ENCODE measurements at regions not wholly inside any gene's neighbourhood (a gene's known extent, or its start where the extent isn't known, plus 50 kb on each side); places are given as distances from the start of the nearest gene placed in this dataset.

GRCh38 chr11:128361451-128362020 lies 225.8 kb downstream of the ETS1 start:
- no peak for DNase-seq

- no peak for DNase-seq
These were observed 227.8 kb downstream of the ETS1 start for GRCh38 chr11:128359515-128359914.

GRCh38 chr11:128357073-128357472 lies 230.3 kb downstream of the ETS1 start:
- no peak for DNase-seq

- no peak for DNase-seq
These were observed 231.8 kb downstream of the ETS1 start for GRCh38 chr11:128355558-128355957.

GRCh38 chr11:128354476-128354875 lies 232.9 kb downstream of the ETS1 start:
- no peak for DNase-seq

GRCh38 chr11:128351168-128351567 lies 236.2 kb downstream of the ETS1 start:
- DNase-seq, result no peak

GRCh38 chr11:128349650-128350299 lies 237.6 kb downstream of the ETS1 start:
- no peak for DNase-seq

- no peak for DNase-seq
These were observed 240.6 kb downstream of the ETS1 start for GRCh38 chr11:128346804-128347203.

- no peak for DNase-seq
These were observed 242.0 kb downstream of the ETS1 start for GRCh38 chr11:128345316-128345715.

- DNase-seq, result no peak
These were observed 243.5 kb downstream of the ETS1 start for GRCh38 chr11:128343870-128344269.

GRCh38 chr11:128343135-128343514 lies 244.2 kb downstream of the ETS1 start:
- no peak for DNase-seq

GRCh38 chr11:128342511-128343134 lies 244.7 kb downstream of the ETS1 start:
- DNase-seq, result no peak

GRCh38 chr11:128341280-128342248 lies 245.8 kb downstream of the ETS1 start:
- no peak for DNase-seq

GRCh38 chr11:128339792-128340191 lies 247.6 kb downstream of the ETS1 start:
- no peak for DNase-seq

GRCh38 chr11:128338811-128339210 lies 248.5 kb downstream of the ETS1 start:
- DNase-seq, result no peak

- DNase-seq, result no peak
These were observed 251.2 kb downstream of the ETS1 start for GRCh38 chr11:128336203-128336602.

GRCh38 chr11:128335729-128336128 lies 251.6 kb downstream of the ETS1 start:
- DNase-seq, result no peak

GRCh38 chr11:128334311-128335044 lies 252.9 kb downstream of the ETS1 start:
- DNase-seq, result no peak

GRCh38 chr11:128331317-128331716 lies 256.0 kb downstream of the ETS1 start:
- DNase-seq, result no peak

GRCh38 chr11:128330203-128330602 lies 257.2 kb downstream of the ETS1 start:
- DNase-seq, result no peak

- DNase-seq, result no peak
These were observed 258.3 kb downstream of the ETS1 start for GRCh38 chr11:128328955-128329551.

- no peak for DNase-seq
These were observed 260.1 kb downstream of the ETS1 start for GRCh38 chr11:128327274-128327673.
